K562 (cell line): ENCODE measurements at regions not wholly inside any gene's neighbourhood (a gene's known extent, or its start where the extent isn't known, plus 50 kb on each side); places are given as distances from the start of the nearest gene placed in this dataset.

Experiments used
- ATAC-seq: fragments of 200-7000 bp; cut with Tn5 transposase; 3 replicates; pipeline ENCODE4 v1.9.1; 2020; ENCODE audit warnings: moderate library complexity
- BruUV-seq: library from RNA; stranded (reverse); fragments of 400-500 nt; replicated peaks from 2 replicates; lab custom pipeline; 2021; lab: Mats Ljungman, UMichigan
- CTCF ChIA-PET: fragments of 300-600 bp; formaldehyde crosslinking; extraction: SDS; loops from one replicate; lab custom pipeline; 2021; ENCODE audit warnings: low intra/inter-chr PET ratio; lab: Yijun Ruan, JAX
- POLR2A ChIA-PET: fragments of 300-600, 350-650 bp; sonication (Branson Sonifier 250); formaldehyde crosslinking; extraction: SDS; loops from one replicate; lab custom pipeline; 2021; ENCODE audit warnings: antibody characterized with exemption, inconsistent platforms; lab: Yijun Ruan, JAX
- DNase-seq, 4 experiments: peaks; one replicate each; pipeline versions ENCODE4 v3.0.0 to v3.0.0-alpha.2; 2011 to 2018; ENCODE audit warnings: low spot score in 3 of 4, mixed read lengths in 3 of 4; ENCODE audit errors: extremely low read depth in 1 of 4
- FAIRE-seq: peaks from 2 replicates; lab custom pipeline; 2011; peaks lifted over from hg19 to GRCh38; lab: Jason Lieb, UNC
- H2AFZ ChIP-seq: 2 replicates; pipeline ENCODE4 v1.6.0; 2011; ENCODE audit warnings: low read depth, low read length, control low read depth, inconsistent platforms
- H3K27ac ChIP-seq: fragments of 200-600 bp; 3 replicates; pipeline ENCODE4 v1.8.0; 2011; ENCODE audit warnings: low read depth, mild to moderate bottlenecking, control low read depth, inconsistent platforms, low read length, moderate library complexity, mixed read lengths; ENCODE audit errors: extremely low read depth
- H3K27me3 ChIP-seq, 2 experiments: fragments of 300-600 bp in 1 of 2; 2 replicates in 1 of 2; 3 replicates in 1 of 2; pipeline versions ENCODE4 v1.6.0 to v1.8.0; 2011; ENCODE audit warnings: inconsistent platforms in 2 of 2, low read length in 2 of 2, mild to moderate bottlenecking in 1 of 2, mixed read lengths in 1 of 2, moderate library complexity in 1 of 2; ENCODE audit not compliant: control insufficient read depth in 2 of 2, insufficient read depth in 2 of 2
- H3K36me3 ChIP-seq: fragments of 300-600 bp; 3 replicates; pipeline ENCODE4 v1.8.0; 2011; ENCODE audit warnings: mild to moderate bottlenecking, low read length, inconsistent platforms; ENCODE audit not compliant: control insufficient read depth, insufficient read depth
- H3K4me1 ChIP-seq, 2 experiments: fragments of 200-600 bp in 1 of 2; replicated peaks in 1 of 2; 2 replicates in 1 of 2; 3 replicates in 1 of 2; pipeline versions ENCODE4 v1.5.1 to v1.8.0; 2011; ENCODE audit warnings: inconsistent platforms in 2 of 2, low read length in 2 of 2, mild to moderate bottlenecking in 1 of 2, mixed read lengths in 1 of 2, moderate library complexity in 1 of 2; ENCODE audit not compliant: control insufficient read depth in 2 of 2, insufficient read depth in 2 of 2
- H3K4me2 ChIP-seq: 2 replicates; pipeline ENCODE4 v1.6.1; 2011; ENCODE audit warnings: low read length, control low read depth, inconsistent platforms, mixed read lengths; ENCODE audit not compliant: insufficient read depth
- H3K4me3 ChIP-seq: fragments of 200-600 bp; sonication (generic), shearing (Covaris generic); 2 replicates; pipeline ENCODE4 v1.5.1; 2016; ENCODE audit warnings: control low read depth, inconsistent platforms
- H3K79me2 ChIP-seq: fragments of 200-600 bp; 3 replicates; pipeline ENCODE4 v1.8.0; 2011; ENCODE audit warnings: low read length, inconsistent platforms; ENCODE audit not compliant: control insufficient read depth, insufficient read depth
- H3K9ac ChIP-seq, 2 experiments: 2 replicates each; pipeline versions ENCODE4 v1.6.0 to v1.6.1; 2011; ENCODE audit warnings: low read depth in 2 of 2, low read length in 2 of 2, control low read depth in 1 of 2, inconsistent platforms in 1 of 2, mild to moderate bottlenecking in 1 of 2, mixed read lengths in 1 of 2; ENCODE audit not compliant: insufficient read depth in 1 of 2
- H3K9me1 ChIP-seq: one replicate; pipeline ENCODE4 v1.6.0; 2011; ENCODE audit warnings: inconsistent platforms, mild to moderate bottlenecking, low read length, moderate library complexity; ENCODE audit not compliant: control insufficient read depth, insufficient read depth
- H3K9me3 ChIP-seq: replicated peaks from 2 replicates; pipeline ENCODE4 v1.5.1; 2011; ENCODE audit warnings: low read depth, low read length, inconsistent platforms; ENCODE audit not compliant: control insufficient read depth, insufficient read depth
- H4K20me1 ChIP-seq: replicated peaks from 2 replicates; pipeline ENCODE4 v1.6.1; 2011; ENCODE audit warnings: low read length, inconsistent platforms, mixed read lengths; ENCODE audit not compliant: control insufficient read depth, insufficient read depth
- BDP1 ChIP-seq: IDR thresholded peaks from 3 replicates; pipeline ENCODE4 v1.6.1; 2011; ENCODE audit not compliant: insufficient read length, insufficient read depth
- NCOA4 ChIP-seq: fragments of 450-650 bp; IDR thresholded peaks from 2 replicates; pipeline ENCODE4 v1.6.1; 2018; ENCODE audit warnings: mild to moderate bottlenecking; ENCODE audit not compliant: partially characterized antibody
- WGBS: fragments of 100-300 bp; shearing (Covaris generic); methylation state at CpG from one replicate; pipeline ENCODE4 v1.1.6; 2016; ENCODE audit warnings: low coverage, mixed read lengths; ENCODE audit not compliant: insufficient coverage; ENCODE audit errors: missing lambda C conversion rate; 5-methylcytosine and 5-hydroxymethylcytosine counted together
- in situ Hi-C: fragments of 300-500 bp; cut with MboI; formaldehyde crosslinking; loops from 4 replicates; pipeline ENCODE4 v1.15.0; 2018; ENCODE audit warnings: inconsistent platforms, mixed read lengths
- intact Hi-C: fragments of 100-400 bp; cut with micrococcal nuclease; formaldehyde crosslinking; loops from 2 replicates; pipeline ENCODE4 v1.14.2; 2022
- TF ChIP-seq, protein P1 (sequence below): fragments of 250-450 bp; sonication (Bioruptor Pico); IDR thresholded peaks from 2 replicates; pipeline ENCODE4 v1.6.1; 2021; ENCODE audit warnings: mild to moderate bottlenecking

DNA sequence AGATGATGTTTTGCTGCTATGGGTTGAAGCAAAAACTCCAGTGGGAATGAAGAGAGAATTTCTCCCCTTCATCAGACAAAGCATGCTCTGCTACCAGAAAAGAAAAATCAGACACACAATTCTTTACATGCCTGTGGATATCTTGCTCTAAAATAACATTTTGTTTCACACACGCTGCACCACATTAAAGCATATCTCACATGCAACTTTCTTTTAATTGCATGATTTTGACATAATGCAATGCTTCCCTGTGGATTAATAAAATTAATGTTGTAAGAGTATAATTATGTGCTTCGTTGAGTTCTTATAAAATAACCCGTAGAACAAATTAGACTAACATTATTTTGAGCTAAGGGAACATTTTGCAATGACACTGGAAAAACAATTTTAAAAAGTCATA lies 2230.7 kb downstream of the PCDH7 start:
- no peaks in the 10 kb centered on the region for H3K27me3 ChIP-seq
- ChIA-PET POLR2A (no interaction called here), CTCF (no interaction called here)
- H3K36me3 ChIP-seq, result no peaks in the 10 kb centered on the region
- intact Hi-C loops, result no loop called here
- no peaks in the 10 kb centered on the region for H4K20me1 ChIP-seq
- BruUV-seq, result no TSS peak
- H3K27ac ChIP-seq, result no peak overlapping the region
- H2AFZ ChIP-seq, result no peak overlapping the region
- in situ Hi-C loops, result no loop called here
- no peak overlapping the region for H3K9ac ChIP-seq
- no peak overlapping the region for H3K4me3 ChIP-seq
- H3K4me1 ChIP-seq, result no peaks in the 10 kb centered on the region
- ATAC-seq, result no peak
- WGBS, result 0% methylated on average over 3 of the region's 3 CpGs
- no peak for TF ChIP-seq NCOA4
- FAIRE-seq, result no peak
- DNase-seq, result no peak
- no peaks in the 10 kb centered on the region for H3K79me2 ChIP-seq
- H3K9me1 ChIP-seq, result no peaks in the 10 kb centered on the region
- H3K4me2 ChIP-seq, result no peak overlapping the region
- no peaks in the 10 kb centered on the region for H3K9me3 ChIP-seq

DNA sequence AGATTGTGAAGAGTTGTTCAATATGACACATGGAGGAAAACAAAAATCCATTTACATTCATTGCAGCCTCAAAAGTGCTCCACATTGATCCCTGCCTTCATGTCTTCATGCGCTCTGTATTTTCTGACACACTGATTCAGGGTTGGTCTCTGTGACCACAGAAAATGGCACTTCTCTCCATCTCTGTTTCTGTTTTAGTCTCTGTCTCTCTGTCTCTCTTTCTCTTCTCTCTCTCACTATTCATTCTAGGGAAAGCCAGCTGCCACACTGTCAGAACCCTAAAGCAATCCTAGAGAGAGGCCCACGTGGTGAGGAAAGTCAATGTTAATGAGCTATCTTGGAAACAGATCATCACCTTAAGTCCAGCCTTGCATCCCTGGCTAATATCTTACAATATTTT lies 2238.4 kb downstream of the PCDH7 start:
- 0% methylated on average over 2 of the region's 2 CpGs for WGBS
- no peaks in the 10 kb centered on the region for H3K79me2 ChIP-seq
- in situ Hi-C loops, result no loop called here
- intact Hi-C loops, result no loop called here
- CTCF ChIA-PET, result no interaction called here
- H3K9me3 ChIP-seq, result no peaks in the 10 kb centered on the region; the same call in 1 of the 2 replicates
- no TSS peak for BruUV-seq
- no peaks in the 10 kb centered on the region for H3K36me3 ChIP-seq
- no peaks in the 10 kb centered on the region for H3K4me1 ChIP-seq
- DNase-seq (no peak), FAIRE-seq (no peak), ATAC-seq (no peak)
- POLR2A ChIA-PET, result no interaction called here
- H2AFZ ChIP-seq, result no peak overlapping the region
- no peak for TF ChIP-seq BDP1
- TF ChIP-seq, protein P1, sequence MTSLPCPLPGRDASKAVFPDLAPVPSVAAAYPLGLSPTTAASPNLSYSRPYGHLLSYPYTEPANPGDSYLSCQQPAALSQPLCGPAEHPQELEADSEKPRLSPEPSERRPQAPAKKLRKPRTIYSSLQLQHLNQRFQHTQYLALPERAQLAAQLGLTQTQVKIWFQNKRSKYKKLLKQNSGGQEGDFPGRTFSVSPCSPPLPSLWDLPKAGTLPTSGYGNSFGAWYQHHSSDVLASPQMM (CRISPR knock-in tag), result no peak
- no peaks in the 10 kb centered on the region for H4K20me1 ChIP-seq
- no peak overlapping the region for H3K4me2 ChIP-seq
- no peaks in the 10 kb centered on the region for H3K27me3 ChIP-seq
- no peak overlapping the region for H3K9ac ChIP-seq
- H3K4me3 ChIP-seq, result no peak overlapping the region
- H3K27ac ChIP-seq, result no peak overlapping the region
- no peaks in the 10 kb centered on the region for H3K9me1 ChIP-seq
